GM23338 (cell line): ENCODE measurements at regions not wholly inside any gene's neighbourhood (a gene's known extent, or its start where the extent isn't known, plus 50 kb on each side); places are given as distances from the start of the nearest gene placed in this dataset.

Experiments
- ATAC-seq: fragments of 200-7000 bp; cut with Tn5 transposase; 3 replicates; pipeline ENCODE4 v1.9.1; 2020
- DNase-seq: peaks from one replicate; pipeline ENCODE4 v3.0.0-alpha.2; 2015; ENCODE audit warnings: low spot score
- H2AFZ ChIP-seq: fragments of 200-600 bp; sonication (generic); 2 replicates; pipeline ENCODE4 v1.8.0; 2016; ENCODE audit warnings: antibody characterized with exemption, mild to moderate bottlenecking, moderate library complexity
- H3F3A ChIP-seq: fragments of 200-600 bp; sonication (generic); replicated peaks from 2 replicates; pipeline ENCODE4 v1.8.0; 2017; ENCODE audit warnings: antibody characterized with exemption, mixed run types, low read depth
- H3K27ac ChIP-seq: fragments of 200-600 bp; sonication (generic); 2 replicates; pipeline ENCODE4 v1.6.1; 2016; ENCODE audit warnings: low read depth
- H3K27me3 ChIP-seq: fragments of 200-600 bp; sonication (generic); 2 replicates; pipeline ENCODE4 v1.8.0; 2016; ENCODE audit warnings: mild to moderate bottlenecking, mixed run types, moderate library complexity; ENCODE audit not compliant: insufficient read depth
- H3K36me3 ChIP-seq: fragments of 200-600 bp; sonication (generic); 2 replicates; pipeline ENCODE4 v1.8.0; 2016; ENCODE audit warnings: mild to moderate bottlenecking; ENCODE audit not compliant: insufficient read depth
- H3K4me1 ChIP-seq: fragments of 200-600 bp; sonication (generic); 2 replicates; pipeline ENCODE4 v1.8.0; 2016; ENCODE audit warnings: mild to moderate bottlenecking, moderate library complexity; ENCODE audit not compliant: insufficient read depth
- H3K4me2 ChIP-seq: fragments of 200-600 bp; sonication (generic); 2 replicates; pipeline ENCODE4 v1.7.1; 2017; ENCODE audit warnings: mixed run types
- H3K4me3 ChIP-seq: fragments of 200-600 bp; sonication (generic); 2 replicates; pipeline ENCODE4 v1.6.1; 2016; ENCODE audit warnings: mixed run types
- H3K79me2 ChIP-seq: fragments of 200-600 bp; sonication (generic); replicated peaks from 2 replicates; pipeline ENCODE4 v1.8.0; 2017; ENCODE audit warnings: mild to moderate bottlenecking; ENCODE audit not compliant: insufficient read depth
- H3K9me2 ChIP-seq: fragments of 200-600 bp; sonication (generic); 2 replicates; pipeline ENCODE4 v1.8.0; 2017; ENCODE audit not compliant: insufficient read depth
- H4K20me1 ChIP-seq: fragments of 200-600 bp; sonication (generic); replicated peaks from 2 replicates; pipeline ENCODE4 v1.8.0; 2017; ENCODE audit warnings: mild to moderate bottlenecking; ENCODE audit not compliant: insufficient read depth
- H3K27ac Mint-ChIP-seq: 2 replicates; pipeline ENCODE4 v1.8.0; 2020; ENCODE audit warnings: inconsistent platforms, mild to moderate bottlenecking, moderate library complexity, mixed read lengths
- H3K27me3 Mint-ChIP-seq: 3 replicates; pipeline ENCODE4 v1.8.0; 2022; ENCODE audit warnings: low read depth, mild to moderate bottlenecking, moderate library complexity, mixed read lengths, inconsistent platforms; ENCODE audit not compliant: insufficient read depth, poor library complexity
- H3K36me3 Mint-ChIP-seq: 3 replicates; pipeline ENCODE4 v1.8.0; 2021; ENCODE audit warnings: low read depth, mild to moderate bottlenecking, inconsistent platforms, moderate library complexity, mixed read lengths
- H3K4me1 Mint-ChIP-seq: 3 replicates; pipeline ENCODE4 v1.8.0; 2020; ENCODE audit warnings: mild to moderate bottlenecking, inconsistent platforms, mixed read lengths
- H3K4me3 Mint-ChIP-seq: 3 replicates; pipeline ENCODE4 v1.8.0; 2021; ENCODE audit warnings: moderate library complexity, mild to moderate bottlenecking, inconsistent platforms, mixed read lengths
- H3K9me3 Mint-ChIP-seq: 3 replicates; pipeline ENCODE4 v1.8.0; 2020; ENCODE audit warnings: moderate library complexity, mild to moderate bottlenecking, inconsistent platforms, mixed read lengths
- EZH2 ChIP-seq: fragments of 200-600 bp; sonication (generic); IDR thresholded peaks from one replicate; pipeline ENCODE4 v1.8.0; 2017; ENCODE audit warnings: antibody characterized with exemption, mild to moderate bottlenecking, low read depth; ENCODE audit not compliant: unreplicated experiment
- EZH2phosphoT487 ChIP-seq: fragments of 200-600 bp; sonication (generic); IDR thresholded peaks from one replicate; pipeline ENCODE4 v1.8.1; 2018; ENCODE audit warnings: antibody characterized with exemption; ENCODE audit not compliant: unreplicated experiment
- STAT1 ChIP-seq: IDR thresholded peaks from one replicate; pipeline ENCODE4 v1.6.1; 2016; ENCODE audit warnings: antibody characterized with exemption; ENCODE audit not compliant: unreplicated experiment
- ZNF114 ChIP-seq: fragments of 250-450 bp; sonication (Bioruptor Pico); IDR thresholded peaks from 2 replicates; pipeline ENCODE4 v1.5.0; 2020; ENCODE audit warnings: mild to moderate bottlenecking, moderate library complexity
- ZNF331 ChIP-seq: fragments of 250-450 bp; sonication (Bioruptor Pico); IDR thresholded peaks from 2 replicates; pipeline ENCODE4 v1.5.0; 2020; ENCODE audit warnings: low read depth, mild to moderate bottlenecking, moderate library complexity
- TF ChIP-seq, protein P1 (sequence below): IDR thresholded peaks from one replicate; pipeline ENCODE4 v1.6.1; 2018; ENCODE audit warnings: antibody characterized with exemption; ENCODE audit not compliant: unreplicated experiment
- TF ChIP-seq, protein P2 (sequence below), 2 experiments: fragments of 200-600 bp in 1 of 2; sonication (generic) in 1 of 2; conservative IDR thresholded peaks; 2 replicates each; pipeline versions ENCODE4 v1.5.1 to v1.6.1; 2016 to 2017; ENCODE audit warnings: antibody characterized with exemption in 2 of 2, low read depth in 2 of 2, mild to moderate bottlenecking in 2 of 2, moderate library complexity in 1 of 2

- TF ChIP-seq, protein P1, sequence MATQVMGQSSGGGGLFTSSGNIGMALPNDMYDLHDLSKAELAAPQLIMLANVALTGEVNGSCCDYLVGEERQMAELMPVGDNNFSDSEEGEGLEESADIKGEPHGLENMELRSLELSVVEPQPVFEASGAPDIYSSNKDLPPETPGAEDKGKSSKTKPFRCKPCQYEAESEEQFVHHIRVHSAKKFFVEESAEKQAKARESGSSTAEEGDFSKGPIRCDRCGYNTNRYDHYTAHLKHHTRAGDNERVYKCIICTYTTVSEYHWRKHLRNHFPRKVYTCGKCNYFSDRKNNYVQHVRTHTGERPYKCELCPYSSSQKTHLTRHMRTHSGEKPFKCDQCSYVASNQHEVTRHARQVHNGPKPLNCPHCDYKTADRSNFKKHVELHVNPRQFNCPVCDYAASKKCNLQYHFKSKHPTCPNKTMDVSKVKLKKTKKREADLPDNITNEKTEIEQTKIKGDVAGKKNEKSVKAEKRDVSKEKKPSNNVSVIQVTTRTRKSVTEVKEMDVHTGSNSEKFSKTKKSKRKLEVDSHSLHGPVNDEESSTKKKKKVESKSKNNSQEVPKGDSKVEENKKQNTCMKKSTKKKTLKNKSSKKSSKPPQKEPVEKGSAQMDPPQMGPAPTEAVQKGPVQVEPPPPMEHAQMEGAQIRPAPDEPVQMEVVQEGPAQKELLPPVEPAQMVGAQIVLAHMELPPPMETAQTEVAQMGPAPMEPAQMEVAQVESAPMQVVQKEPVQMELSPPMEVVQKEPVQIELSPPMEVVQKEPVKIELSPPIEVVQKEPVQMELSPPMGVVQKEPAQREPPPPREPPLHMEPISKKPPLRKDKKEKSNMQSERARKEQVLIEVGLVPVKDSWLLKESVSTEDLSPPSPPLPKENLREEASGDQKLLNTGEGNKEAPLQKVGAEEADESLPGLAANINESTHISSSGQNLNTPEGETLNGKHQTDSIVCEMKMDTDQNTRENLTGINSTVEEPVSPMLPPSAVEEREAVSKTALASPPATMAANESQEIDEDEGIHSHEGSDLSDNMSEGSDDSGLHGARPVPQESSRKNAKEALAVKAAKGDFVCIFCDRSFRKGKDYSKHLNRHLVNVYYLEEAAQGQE, result no peak
- TF ChIP-seq EZH2phosphoT487, result no peak
- TF ChIP-seq, protein P2, sequence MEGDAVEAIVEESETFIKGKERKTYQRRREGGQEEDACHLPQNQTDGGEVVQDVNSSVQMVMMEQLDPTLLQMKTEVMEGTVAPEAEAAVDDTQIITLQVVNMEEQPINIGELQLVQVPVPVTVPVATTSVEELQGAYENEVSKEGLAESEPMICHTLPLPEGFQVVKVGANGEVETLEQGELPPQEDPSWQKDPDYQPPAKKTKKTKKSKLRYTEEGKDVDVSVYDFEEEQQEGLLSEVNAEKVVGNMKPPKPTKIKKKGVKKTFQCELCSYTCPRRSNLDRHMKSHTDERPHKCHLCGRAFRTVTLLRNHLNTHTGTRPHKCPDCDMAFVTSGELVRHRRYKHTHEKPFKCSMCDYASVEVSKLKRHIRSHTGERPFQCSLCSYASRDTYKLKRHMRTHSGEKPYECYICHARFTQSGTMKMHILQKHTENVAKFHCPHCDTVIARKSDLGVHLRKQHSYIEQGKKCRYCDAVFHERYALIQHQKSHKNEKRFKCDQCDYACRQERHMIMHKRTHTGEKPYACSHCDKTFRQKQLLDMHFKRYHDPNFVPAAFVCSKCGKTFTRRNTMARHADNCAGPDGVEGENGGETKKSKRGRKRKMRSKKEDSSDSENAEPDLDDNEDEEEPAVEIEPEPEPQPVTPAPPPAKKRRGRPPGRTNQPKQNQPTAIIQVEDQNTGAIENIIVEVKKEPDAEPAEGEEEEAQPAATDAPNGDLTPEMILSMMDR (conservative IDR thresholded peaks at IDR 0.05; ENCODE audit: low read depth in 2 of 2), result no peak
- no peak for TF ChIP-seq STAT1
Observed at GRCh38 chr1:215345208-215345607, 221.9 kb upstream of the KCTD3 start (continued).

- no peak overlapping the region for H3K27ac Mint-ChIP-seq
- Histone ChIP-seq H3K27me3 (no peaks in the 10 kb centered on the region), H3K9me2 (peaks cover 6% of the 10 kb centered on the region), H3K4me3 (no peak overlapping the region), H3K79me2 (no peaks in the 10 kb centered on the region), H3F3A (no peaks in the 10 kb centered on the region), H3K4me1 (no peaks in the 10 kb centered on the region), H3K36me3 (no peaks in the 10 kb centered on the region), H3K27ac (no peak overlapping the region), H4K20me1 (no peaks in the 10 kb centered on the region), H3K4me2 (no peak overlapping the region), H2AFZ (no peak overlapping the region)
- no peaks in the 10 kb centered on the region for H3K9me3 Mint-ChIP-seq
- ATAC-seq, result no peak
- H3K4me3 Mint-ChIP-seq, result no peak overlapping the region
- H3K4me1 Mint-ChIP-seq, result no peaks in the 10 kb centered on the region
- no peak for DNase-seq
- no peaks in the 10 kb centered on the region for H3K36me3 Mint-ChIP-seq
- H3K27me3 Mint-ChIP-seq, result no peaks in the 10 kb centered on the region
- TF ChIP-seq EZH2, result no peak
- TF ChIP-seq ZNF331, result no peak
- TF ChIP-seq, protein P1, result no peak
- TF ChIP-seq, protein P2 (conservative IDR thresholded peaks at IDR 0.05; ENCODE audit: low read depth in 2 of 2), result no peak
- TF ChIP-seq ZNF114, result no peak
Observed at GRCh38 chr1:215345766-215346165, 221.3 kb upstream of the KCTD3 start.
